HCT116 (cell line): ENCODE measurements at regions not wholly inside any gene's neighbourhood (a gene's known extent, or its start where the extent isn't known, plus 50 kb on each side); places are given as distances from the start of the nearest gene placed in this dataset.

Source experiments
- ATAC-seq: fragments of 200-7000 bp; cut with Tn5 transposase; 2 replicates; pipeline ENCODE4 v1.9.1; 2020; ENCODE audit warnings: mild to moderate bottlenecking, moderate library complexity
- BruUV-seq: library from RNA; stranded (reverse); fragments of 400-500 nt; replicated peaks from 2 replicates; lab custom pipeline; 2021; lab: Mats Ljungman, UMichigan
- CTCF ChIA-PET: fragments of 300-600 bp; sonication (Branson Sonifier 250); formaldehyde crosslinking; loops from one replicate; lab custom pipeline; 2021; ENCODE audit warnings: antibody characterized with exemption; lab: Charles Lee
- POLR2A ChIA-PET: fragments of 300-600, 350-600 bp; sonication (Branson Sonifier 250); formaldehyde crosslinking; loops from one replicate; lab custom pipeline; 2021; ENCODE audit warnings: antibody characterized with exemption; lab: Charles Lee
- RAD21 ChIA-PET, 2 experiments: fragments of 300-600 bp; sonication (Branson Sonifier 250); formaldehyde crosslinking; loops; one replicate each; lab custom pipeline; 2023; ENCODE audit warnings: low total read pairs in 2 of 2; ENCODE audit not compliant: uncharacterized antibody in 2 of 2, unreplicated experiment in 2 of 2, low non-redundant PET in 1 of 2; lab: Charles Lee
- DNase-seq: peaks from one replicate; pipeline ENCODE4 v3.0.0-alpha.2; 2010; ENCODE audit warnings: low read depth, low spot score
- H2AFZ ChIP-seq: fragments of 200-600 bp; shearing (Covaris generic), sonication (generic); 2 replicates; pipeline ENCODE4 v1.6.1; 2017; ENCODE audit warnings: low read depth, mixed run types, mixed read lengths, antibody characterized with exemption, low read length; ENCODE audit not compliant: poor library complexity, severe bottlenecking
- H3K27ac ChIP-seq: 2 replicates; pipeline ENCODE4 v1.5.1; 2012; ENCODE audit warnings: low read depth, low read length
- H3K27me3 ChIP-seq: fragments of 200-600 bp; sonication (generic); 2 replicates; pipeline ENCODE4 v1.6.1; 2016; ENCODE audit warnings: mixed run types, low read length, mixed read lengths; ENCODE audit not compliant: insufficient read depth
- H3K36me3 ChIP-seq, 2 experiments: fragments of 200-500 bp in 1 of 2; fragments of 200-600 bp in 1 of 2; sonication (Bioruptor generic) in 1 of 2; sonication (generic) in 1 of 2; 2 replicates each; pipeline versions ENCODE4 v1.5.1 to v1.6.1; 2014 to 2016; ENCODE audit warnings: low read length in 2 of 2, inconsistent platforms in 1 of 2, mixed read lengths in 1 of 2, mixed run types in 1 of 2; ENCODE audit not compliant: insufficient read depth in 2 of 2, control insufficient read depth in 1 of 2
- H3K4me1 ChIP-seq, 2 experiments: fragments of 200-600 bp in 1 of 2; sonication (generic) in 1 of 2; 2 replicates each; pipeline versions ENCODE4 v1.5.1 to v1.6.1; 2012 to 2017; ENCODE audit warnings: low read length in 2 of 2, inconsistent platforms in 1 of 2, mild to moderate bottlenecking in 1 of 2, mixed read lengths in 1 of 2, mixed run types in 1 of 2, moderate library complexity in 1 of 2; ENCODE audit not compliant: insufficient read depth in 2 of 2, control insufficient read depth in 1 of 2
- H3K4me2 ChIP-seq: fragments of 200-600 bp; sonication (generic); 2 replicates; pipeline ENCODE4 v1.6.1; 2017; ENCODE audit warnings: mixed run types, low read length, mixed read lengths
- H3K4me3 ChIP-seq, 2 experiments: fragments of 200-600 bp in 1 of 2; sonication (generic) in 1 of 2; replicated peaks in 1 of 2; 2 replicates each; pipeline ENCODE4 v1.5.1; 2011 to 2016; ENCODE audit warnings: low read length in 2 of 2, control low read depth in 1 of 2, low read depth in 1 of 2, mild to moderate bottlenecking in 1 of 2, mixed read lengths in 1 of 2, mixed run types in 1 of 2
- H3K79me2 ChIP-seq: fragments of 200-600 bp; sonication (generic); 2 replicates; pipeline ENCODE4 v1.6.1; 2017; ENCODE audit warnings: mild to moderate bottlenecking, mixed run types, low read length, moderate library complexity, mixed read lengths; ENCODE audit not compliant: insufficient read depth
- H3K9ac ChIP-seq: fragments of 200-600 bp; sonication (generic); 2 replicates; pipeline ENCODE4 v1.6.1; 2016; ENCODE audit warnings: low read length, mixed read lengths
- H3K9me2 ChIP-seq: fragments of 200-600 bp; sonication (generic), shearing (Covaris generic); 2 replicates; pipeline ENCODE4 v1.6.1; 2017; ENCODE audit warnings: mixed run types, mild to moderate bottlenecking, moderate library complexity; ENCODE audit not compliant: insufficient read depth
- H3K9me3 ChIP-seq, 2 experiments: fragments of 200-500 bp in 1 of 2; fragments of 200-600 bp in 1 of 2; sonication (Bioruptor generic) in 1 of 2; sonication (generic) in 1 of 2; 2 replicates each; pipeline ENCODE4 v1.6.1; 2014 to 2017; ENCODE audit warnings: low read length in 2 of 2, mixed read lengths in 2 of 2, inconsistent platforms in 1 of 2, low read depth in 1 of 2, mild to moderate bottlenecking in 1 of 2, mixed run types in 1 of 2, moderate library complexity in 1 of 2; ENCODE audit not compliant: control insufficient read depth in 1 of 2, insufficient read depth in 1 of 2
- H4K20me1 ChIP-seq: fragments of 200-600 bp; sonication (generic), shearing (Covaris generic); 2 replicates; pipeline ENCODE4 v1.6.1; 2017; ENCODE audit warnings: mixed run types, mild to moderate bottlenecking, moderate library complexity; ENCODE audit not compliant: insufficient read depth
- ATF3 ChIP-seq: IDR thresholded peaks from 2 replicates; pipeline ENCODE4 v1.6.1; 2012
- CBX3 ChIP-seq: IDR thresholded peaks from 2 replicates; pipeline ENCODE4 v1.6.1; 2012; ENCODE audit warnings: low read depth
- CEBPB ChIP-seq: IDR thresholded peaks from 2 replicates; pipeline ENCODE4 v1.6.1; 2012; ENCODE audit warnings: low read depth
- CTCF ChIP-seq, 3 experiments: fragments of 200-600 bp in 1 of 3; sonication (generic) in 1 of 3; IDR thresholded peaks in 2 of 3; conservative IDR thresholded peaks in 1 of 3; 2 replicates each; pipeline ENCODE4 v1.5.1; 2012 to 2017; ENCODE audit warnings: low read depth in 2 of 3, low read length in 2 of 3, antibody characterized with exemption in 1 of 3, borderline replicate concordance in 1 of 3, control low read depth in 1 of 3, mild to moderate bottlenecking in 1 of 3, mixed read lengths in 1 of 3, mixed run types in 1 of 3, moderate library complexity in 1 of 3; ENCODE audit not compliant: insufficient read depth in 1 of 3
- ELF1 ChIP-seq: IDR thresholded peaks from 2 replicates; pipeline ENCODE4 v1.6.1; 2012; ENCODE audit warnings: low read depth, borderline replicate concordance
- EZH2 ChIP-seq: fragments of 200-600 bp; sonication (generic); IDR thresholded peaks from 2 replicates; pipeline ENCODE4 v1.6.1; 2017; ENCODE audit warnings: antibody characterized with exemption, mixed run types
- EZH2phosphoT487 ChIP-seq: fragments of 200-600 bp; IDR thresholded peaks from 2 replicates; pipeline ENCODE4 v1.6.1; 2018; ENCODE audit warnings: antibody characterized with exemption, borderline replicate concordance
- FOSL1 ChIP-seq: IDR thresholded peaks from 2 replicates; pipeline ENCODE4 v1.6.1; 2012; ENCODE audit warnings: low read depth
- JUND ChIP-seq: IDR thresholded peaks from 2 replicates; pipeline ENCODE4 v1.6.1; 2012
- MAX ChIP-seq: IDR thresholded peaks from 2 replicates; pipeline ENCODE4 v1.6.1; 2012
- RAD21 ChIP-seq: IDR thresholded peaks from 2 replicates; pipeline ENCODE4 v1.6.1; 2012; ENCODE audit warnings: low read depth, mild to moderate bottlenecking
- REST ChIP-seq: IDR thresholded peaks from 2 replicates; pipeline ENCODE4 v1.6.1; 2012; ENCODE audit warnings: low read depth
- SIN3A ChIP-seq: IDR thresholded peaks from 2 replicates; pipeline ENCODE4 v1.6.1; 2012; ENCODE audit warnings: low read depth
- SRF ChIP-seq: IDR thresholded peaks from 2 replicates; pipeline ENCODE4 v1.6.1; 2012; ENCODE audit warnings: low read depth
- ZFX ChIP-seq: fragments of 450-650 bp; IDR thresholded peaks from 2 replicates; pipeline ENCODE4 v1.6.1; 2017
- intact Hi-C: fragments of 100-400 bp; cut with micrococcal nuclease; formaldehyde crosslinking; loops from 2 replicates; pipeline ENCODE4 v1.10.0; 2022

GRCh38 chr3:72580246-72580756 lies 267.9 kb downstream of the SHQ1 start:
- no peak for DNase-seq
- ChIA-PET POLR2A (no interaction called here), CTCF (no interaction called here), RAD21 (no interaction called here)
- no peaks in the 10 kb centered on the region for H3K27me3 ChIP-seq
- no peak overlapping the region for H3K4me3 ChIP-seq
- intact Hi-C loops, result no loop called here
- no peak overlapping the region for H3K27ac ChIP-seq
- BruUV-seq, result no TSS peak
- no peaks in the 10 kb centered on the region for H3K9me2 ChIP-seq
- no peak overlapping the region for H2AFZ ChIP-seq
- ATAC-seq, result no peak
- no peak overlapping the region for H3K9ac ChIP-seq
- TF ChIP-seq SRF, result no peak
- no peak for TF ChIP-seq CEBPB
- TF ChIP-seq RAD21, result no peak
- no peak for TF ChIP-seq ATF3
- TF ChIP-seq JUND, result no peak
- no peak for TF ChIP-seq FOSL1
- TF ChIP-seq MAX, result no peak
- no peak for TF ChIP-seq ZFX
- no peak for TF ChIP-seq EZH2phosphoT487
- H3K9me3 ChIP-seq, result no peaks in the 10 kb centered on the region
- H3K36me3 ChIP-seq, result no peaks in the 10 kb centered on the region
- H3K4me1 ChIP-seq, result no peaks in the 10 kb centered on the region
- H3K4me2 ChIP-seq, result no peak overlapping the region
- no peaks in the 10 kb centered on the region for H4K20me1 ChIP-seq
- no peaks in the 10 kb centered on the region for H3K79me2 ChIP-seq

- BruUV-seq, result no TSS peak
- Histone ChIP-seq H3K4me3 (no peak overlapping the region), H3K4me1 (no peaks in the 10 kb centered on the region), H4K20me1 (no peaks in the 10 kb centered on the region), H3K9me3 (no peaks in the 10 kb centered on the region), H3K9me2 (no peaks in the 10 kb centered on the region), H3K27ac (no peak overlapping the region), H3K4me2 (no peak overlapping the region), H3K36me3 (no peaks in the 10 kb centered on the region), H3K9ac (no peak overlapping the region), H3K27me3 (no peaks in the 10 kb centered on the region), H2AFZ (no peak overlapping the region), H3K79me2 (no peaks in the 10 kb centered on the region)
- ChIA-PET RAD21 (no interaction called here), CTCF (no interaction called here), POLR2A (no interaction called here)
- DNase-seq (no peak), ATAC-seq (no peak)
- intact Hi-C loops, result no loop called here
- TF ChIP-seq EZH2, result no peak
- TF ChIP-seq SIN3A, result no peak
- no peak for TF ChIP-seq CTCF (IDR thresholded peaks at IDR 0.05 in 2 of 3, conservative IDR thresholded peaks at IDR 0.05 in 1 of 3; ENCODE audit: borderline replicate concordance in 1 of 3, insufficient read depth in 1 of 3, low read depth in 2 of 3, low read length in 2 of 3)
- TF ChIP-seq ELF1, result no peak
- TF ChIP-seq ATF3, result no peak
- TF ChIP-seq REST, result no peak
- no peak for TF ChIP-seq CBX3
- no peak for TF ChIP-seq CEBPB
- TF ChIP-seq JUND, result no peak
Observed at GRCh38 chr3:72579581-72580245, 268.5 kb downstream of the SHQ1 start.
